Parathyroid adenoma (tissue), 2 donors: ENCODE measurements at regions not wholly inside any gene's neighbourhood (a gene's known extent, or its start where the extent isn't known, plus 50 kb on each side); places are given as distances from the start of the nearest gene placed in this dataset.

ENCODE experiments used
- H2AFZ ChIP-seq: fragments of 300-600 bp; sonication (generic); one replicate; pipeline ENCODE4 v1.7.0; 2017; ENCODE audit warnings: antibody characterized with exemption, mild to moderate bottlenecking
- H3K27ac ChIP-seq: fragments of 300-600 bp; sonication (generic); one replicate; pipeline ENCODE4 v1.7.0; 2017
- H3K27me3 ChIP-seq: fragments of 300-600 bp; sonication (generic); one replicate; pipeline ENCODE4 v1.7.0; 2017; ENCODE audit warnings: low read length; ENCODE audit not compliant: control insufficient read depth, insufficient read depth
- H3K36me3 ChIP-seq: fragments of 300-600 bp; sonication (generic); one replicate; pipeline ENCODE4 v1.7.0; 2017; ENCODE audit warnings: low read length; ENCODE audit not compliant: control insufficient read depth, insufficient read depth
- H3K4me1 ChIP-seq: fragments of 300-600 bp; sonication (generic); one replicate; pipeline ENCODE4 v1.7.0; 2017; ENCODE audit warnings: control low read depth
- H3K4me2 ChIP-seq: fragments of 300-600 bp; sonication (generic); one replicate; pipeline ENCODE4 v1.7.0; 2017; ENCODE audit warnings: low read length
- H3K4me3 ChIP-seq: fragments of 300-600 bp; sonication (generic); one replicate; pipeline ENCODE4 v1.7.0; 2017; ENCODE audit warnings: low read depth, low read length
- H3K79me2 ChIP-seq: fragments of 300-600 bp; sonication (generic); one replicate; pipeline ENCODE4 v1.7.0; 2017; ENCODE audit warnings: control low read depth
- H3K9ac ChIP-seq: fragments of 300-600 bp; sonication (generic); one replicate; pipeline ENCODE4 v1.7.0; 2017; ENCODE audit warnings: mild to moderate bottlenecking
- H3K9me3 ChIP-seq: fragments of 300-600 bp; sonication (generic); one replicate; pipeline ENCODE4 v1.7.0; 2017; ENCODE audit warnings: low read length; ENCODE audit not compliant: control insufficient read depth
- CTCF ChIP-seq: fragments of 300-600 bp; sonication (generic); IDR thresholded peaks from one replicate; pipeline ENCODE4 v1.7.0; 2017; ENCODE audit warnings: antibody characterized with exemption, mild to moderate bottlenecking
- donor health status: primary hyperparathyroidism.

- H3K9ac ChIP-seq, result no peak overlapping the region
- no peak for TF ChIP-seq CTCF
- H3K36me3 ChIP-seq, result no peaks in the 10 kb centered on the region
- H3K4me3 ChIP-seq, result no peak overlapping the region
- H3K79me2 ChIP-seq, result no peaks in the 10 kb centered on the region
- H3K4me1 ChIP-seq, result no peaks in the 10 kb centered on the region
- H3K27ac ChIP-seq, result no peak overlapping the region
- no peaks in the 10 kb centered on the region for H3K27me3 ChIP-seq
- H2AFZ ChIP-seq, result no peak overlapping the region
- no peaks in the 10 kb centered on the region for H3K9me3 ChIP-seq
- H3K4me2 ChIP-seq, result no peak overlapping the region
Measured at GRCh38 chr16:86362155-86362849, 148.0 kb upstream of the FOXF1 start.

DNA sequence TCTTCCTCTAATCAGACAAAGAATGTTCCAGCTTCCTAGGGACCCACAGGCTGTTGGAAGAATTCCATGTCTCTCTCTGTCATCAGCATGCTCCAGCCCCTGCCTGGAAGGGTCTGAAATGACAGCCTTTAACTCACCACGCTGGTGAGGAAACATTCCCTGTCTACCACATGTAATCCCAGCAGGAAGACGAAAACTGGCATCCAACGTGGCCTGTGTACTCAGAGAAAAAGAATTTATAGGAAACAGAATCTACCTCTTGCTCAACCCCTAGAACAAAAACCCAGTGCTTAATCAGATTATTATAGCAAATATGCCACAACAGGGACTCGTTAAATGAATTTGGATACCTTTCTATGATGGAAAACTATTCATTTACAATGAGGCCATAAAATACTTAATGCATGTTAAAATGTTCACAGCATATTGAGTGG lies 147.3 kb upstream of the FOXF1 start:
- H3K4me3 ChIP-seq, result no peak overlapping the region
- H3K36me3 ChIP-seq, result no peaks in the 10 kb centered on the region
- H3K79me2 ChIP-seq, result no peaks in the 10 kb centered on the region
- no peaks in the 10 kb centered on the region for H3K4me1 ChIP-seq
- no peaks in the 10 kb centered on the region for H3K9me3 ChIP-seq
- no peak overlapping the region for H3K4me2 ChIP-seq
- no peak for TF ChIP-seq CTCF
- no peaks in the 10 kb centered on the region for H3K27me3 ChIP-seq
- no peak overlapping the region for H2AFZ ChIP-seq
- no peak overlapping the region for H3K9ac ChIP-seq
- H3K27ac ChIP-seq, result no peak overlapping the region

GRCh38 chr16:86363836-86364618 lies 146.3 kb upstream of the FOXF1 start:
- no peaks in the 10 kb centered on the region for H3K79me2 ChIP-seq
- no peak overlapping the region for H3K4me2 ChIP-seq
- H3K27me3 ChIP-seq, result no peaks in the 10 kb centered on the region
- no peak overlapping the region for H3K4me3 ChIP-seq
- no peak for TF ChIP-seq CTCF
- H3K4me1 ChIP-seq, result no peaks in the 10 kb centered on the region
- H3K27ac ChIP-seq, result no peak overlapping the region
- H2AFZ ChIP-seq, result no peak overlapping the region
- no peaks in the 10 kb centered on the region for H3K36me3 ChIP-seq
- H3K9ac ChIP-seq, result no peak overlapping the region
- no peaks in the 10 kb centered on the region for H3K9me3 ChIP-seq

GRCh38 chr16:86364653-86365380 lies 145.5 kb upstream of the FOXF1 start:
- H3K27ac ChIP-seq, result no peak overlapping the region

More at GRCh38 chr16:86364653-86365380, 145.5 kb upstream of the FOXF1 start:
- no peaks in the 10 kb centered on the region for H3K79me2 ChIP-seq
- no peak overlapping the region for H3K4me2 ChIP-seq
- no peak for TF ChIP-seq CTCF
- H3K9me3 ChIP-seq, result no peaks in the 10 kb centered on the region
- no peaks in the 10 kb centered on the region for H3K4me1 ChIP-seq
- H3K36me3 ChIP-seq, result no peaks in the 10 kb centered on the region
- no peak overlapping the region for H2AFZ ChIP-seq
- H3K27me3 ChIP-seq, result no peaks in the 10 kb centered on the region
- H3K4me3 ChIP-seq, result no peak overlapping the region
- no peak overlapping the region for H3K9ac ChIP-seq
